Duodenal mucosa (tissue), 2 donors: ENCODE measurements at regions not wholly inside any gene's neighbourhood (a gene's known extent, or its start where the extent isn't known, plus 50 kb on each side); places are given as distances from the start of the nearest gene placed in this dataset.

Source experiments
- H3K27ac ChIP-seq: one replicate; pipeline ENCODE4 v1.7.0; 2013; ENCODE audit warnings: low read depth, low read length
- H3K27me3 ChIP-seq, 2 donors: one replicate each; pipeline ENCODE4 v1.7.0; 2013; ENCODE audit warnings: low read length in 2 of 2, control low read depth in 1 of 2; ENCODE audit not compliant: insufficient read depth in 2 of 2, control insufficient read depth in 1 of 2
- H3K36me3 ChIP-seq, 2 donors: one replicate each; pipeline ENCODE4 v1.7.0; 2013; ENCODE audit warnings: low read length in 2 of 2, control low read depth in 1 of 2; ENCODE audit not compliant: insufficient read depth in 2 of 2, control insufficient read depth in 1 of 2
- H3K4me1 ChIP-seq, 2 donors: one replicate each; pipeline ENCODE4 v1.7.0; 2013; ENCODE audit warnings: low read length in 2 of 2, control low read depth in 1 of 2; ENCODE audit not compliant: insufficient read depth in 2 of 2, control insufficient read depth in 1 of 2
- H3K4me3 ChIP-seq, 2 donors: one replicate each; pipeline ENCODE4 v1.7.0; 2013; ENCODE audit warnings: low read length in 2 of 2, low read depth in 1 of 2
- H3K9ac ChIP-seq, 2 donors: one replicate each; pipeline ENCODE4 v1.7.0; 2013; ENCODE audit warnings: low read length in 2 of 2, low read depth in 1 of 2
- H3K9me3 ChIP-seq, 2 donors: one replicate each; pipeline ENCODE4 v1.7.0; 2013; ENCODE audit warnings: low read length in 2 of 2, control low read depth in 1 of 2; ENCODE audit not compliant: control insufficient read depth in 1 of 2

DNA sequence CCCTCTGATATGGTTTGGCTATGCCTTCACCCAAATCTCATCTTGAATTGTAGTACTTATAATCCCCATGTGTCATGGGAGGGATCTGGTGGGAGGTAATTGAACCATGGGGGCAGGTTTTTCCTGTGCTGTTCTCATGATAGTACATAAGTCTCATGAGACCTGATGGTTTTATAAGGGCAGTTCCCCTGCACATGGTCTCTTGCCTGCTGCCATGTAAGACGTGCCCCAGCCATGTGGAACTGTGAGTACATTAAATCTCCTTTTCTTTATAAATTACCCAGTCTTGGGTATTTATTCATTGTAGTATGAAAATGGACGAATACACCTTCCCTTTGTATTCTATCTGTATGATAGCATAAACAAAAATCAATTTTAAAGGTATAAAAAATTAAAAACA is 333.4 kb upstream of the FBXO33 start:
- Histone ChIP-seq H3K27me3 (no peaks in the 10 kb centered on the region), H3K4me3 (no peak overlapping the region), H3K9me3 (no peaks in the 10 kb centered on the region), H3K4me1 (no peaks in the 10 kb centered on the region), H3K36me3 (no peaks in the 10 kb centered on the region), H3K9ac (no peak overlapping the region), H3K27ac (no peak overlapping the region)

DNA sequence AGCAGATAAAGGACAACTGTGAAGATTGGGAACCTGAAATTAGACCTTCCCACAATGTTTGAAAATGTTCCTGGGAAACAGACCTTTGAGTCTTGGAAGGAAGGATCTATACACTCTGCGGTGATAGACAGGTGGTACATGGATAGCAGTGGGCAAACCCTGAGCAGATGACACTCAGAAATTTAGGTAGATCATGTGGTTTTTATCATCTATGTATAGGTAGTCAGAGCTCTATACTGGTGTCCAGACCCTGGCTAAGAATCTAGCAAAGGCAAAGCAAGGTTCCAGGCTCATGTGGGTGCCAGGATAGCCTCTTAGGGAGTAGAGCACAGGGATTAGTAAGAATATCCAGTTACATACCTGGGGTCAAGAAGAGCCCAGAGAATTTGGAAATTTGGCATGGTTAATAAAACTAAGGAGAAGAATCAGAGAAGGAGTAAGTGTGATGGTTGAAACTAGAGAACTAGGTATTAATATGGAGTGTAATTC is 331.2 kb upstream of the FBXO33 start:
- Histone ChIP-seq H3K9me3 (no peaks in the 10 kb centered on the region), H3K27me3 (no peaks in the 10 kb centered on the region), H3K4me3 (no peak overlapping the region), H3K9ac (no peak overlapping the region), H3K27ac (no peak overlapping the region), H3K36me3 (no peaks in the 10 kb centered on the region), H3K4me1 (no peaks in the 10 kb centered on the region)

DNA sequence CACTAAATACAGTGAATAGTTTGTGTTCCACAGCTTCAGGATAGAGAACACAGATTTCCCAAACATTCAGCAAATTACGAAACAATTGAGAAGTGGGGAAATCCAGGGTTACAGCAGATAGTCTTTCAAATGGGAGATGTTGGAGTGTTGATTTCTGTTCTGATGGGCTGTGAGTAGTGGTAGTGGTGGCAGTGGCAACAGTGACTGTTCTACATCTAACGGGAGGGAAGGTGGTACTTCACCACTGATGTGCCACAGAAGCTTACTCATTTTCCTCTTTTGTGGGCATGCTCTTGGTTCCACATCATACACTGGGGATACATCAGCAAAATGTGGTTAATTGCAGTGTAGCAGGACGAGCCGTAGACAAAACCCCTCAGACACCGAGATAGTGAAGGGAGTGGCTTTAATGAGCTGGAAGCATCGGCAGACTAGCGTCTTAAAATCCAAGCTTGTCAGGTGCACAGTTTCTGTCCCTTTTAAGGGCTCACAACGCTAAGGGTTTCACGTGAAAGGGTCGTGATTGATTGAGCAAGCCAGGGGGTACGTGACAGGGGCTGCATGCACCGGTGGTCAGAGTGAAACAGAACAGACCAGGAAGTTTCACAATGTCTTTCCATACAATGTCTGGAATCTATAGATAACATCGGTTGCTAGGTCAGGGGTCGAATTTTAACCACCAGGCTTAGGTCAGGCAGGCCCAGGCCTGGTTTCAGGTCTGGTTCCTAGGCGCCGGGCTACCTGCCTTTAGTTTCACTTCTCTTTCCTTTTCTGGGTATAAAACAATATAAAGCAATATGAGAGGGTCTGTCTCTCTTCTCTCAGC is 330.6 kb upstream of the FBXO33 start:
- Histone ChIP-seq H3K4me1 (no peaks in the 10 kb centered on the region), H3K27ac (no peak overlapping the region), H3K27me3 (no peaks in the 10 kb centered on the region), H3K9me3 (no peaks in the 10 kb centered on the region), H3K9ac (no peak overlapping the region), H3K4me3 (no peak overlapping the region), H3K36me3 (no peaks in the 10 kb centered on the region)

GRCh38 chr14:39755269-39755878 is 323.1 kb upstream of the FBXO33 start:
- Histone ChIP-seq H3K9ac (no peak overlapping the region), H3K4me3 (no peak overlapping the region), H3K27ac (no peak overlapping the region), H3K36me3 (no peaks in the 10 kb centered on the region), H3K4me1 (no peaks in the 10 kb centered on the region), H3K9me3 (no peaks in the 10 kb centered on the region), H3K27me3 (no peaks in the 10 kb centered on the region)

DNA sequence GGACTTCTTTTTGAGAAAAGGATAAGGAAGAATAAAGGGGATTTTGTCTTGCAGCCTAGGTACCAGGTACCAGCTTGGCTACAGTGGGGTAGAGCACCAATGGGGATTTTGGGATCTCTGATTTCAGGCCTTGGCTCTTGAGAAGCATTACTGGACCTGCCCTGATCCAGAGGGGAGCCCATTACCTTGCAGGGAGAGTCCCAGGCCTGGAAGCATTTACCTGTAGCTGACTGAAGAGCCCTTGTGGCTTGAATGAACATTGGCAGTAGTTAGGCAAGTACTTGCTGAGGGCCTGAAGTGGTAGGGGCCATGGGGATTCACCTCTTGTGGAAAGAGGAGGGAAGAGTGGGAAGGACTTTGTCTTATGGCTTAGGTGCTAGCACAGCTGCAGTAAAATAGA is 308.2 kb upstream of the FBXO33 start:
- Histone ChIP-seq H3K9ac (no peak overlapping the region), H3K9me3 (peaks cover 0 to 3% of the 10 kb centered on the region in 2 donors), H3K27ac (no peak overlapping the region)

GRCh38 chr14:39739796-39740195 is 307.6 kb upstream of the FBXO33 start:
- H3K27ac ChIP-seq = no peak overlapping the region
- H3K27me3 ChIP-seq = no peaks in the 10 kb centered on the region
- no peak overlapping the region for H3K9ac ChIP-seq
- H3K4me1 ChIP-seq = no peaks in the 10 kb centered on the region
- H3K4me3 ChIP-seq = no peak overlapping the region
- no peaks in the 10 kb centered on the region for H3K36me3 ChIP-seq
- H3K9me3 ChIP-seq = peaks cover 0 to 3% of the 10 kb centered on the region in 2 donors

More for the DNA sequence above, 308.2 kb upstream of the FBXO33 start:
- Histone ChIP-seq H3K4me3 (no peak overlapping the region), H3K36me3 (no peaks in the 10 kb centered on the region), H3K27me3 (no peaks in the 10 kb centered on the region), H3K4me1 (no peaks in the 10 kb centered on the region)

DNA sequence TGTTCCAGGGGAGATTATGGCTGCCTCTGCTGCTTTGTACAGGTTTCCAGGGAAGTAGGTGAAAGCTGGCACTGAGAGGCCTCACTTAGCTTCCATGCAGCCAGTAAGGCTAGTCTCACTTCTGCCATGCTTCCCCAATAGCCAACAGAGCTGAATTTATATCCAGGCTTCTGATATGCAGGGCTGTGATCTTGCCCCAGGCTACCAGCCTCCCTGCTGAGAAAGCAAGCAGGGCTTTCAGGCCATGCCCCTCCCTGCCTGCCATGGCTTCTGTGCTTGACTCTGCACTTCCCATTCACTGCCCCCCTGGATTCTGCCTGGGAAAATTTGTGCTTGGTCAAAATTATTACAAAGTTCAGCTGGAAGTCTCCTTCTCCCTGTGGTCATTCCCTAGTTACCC is 302.1 kb upstream of the FBXO33 start:
- Histone ChIP-seq H3K36me3 (no peaks in the 10 kb centered on the region), H3K9ac (no peak overlapping the region), H3K4me1 (no peaks in the 10 kb centered on the region), H3K27me3 (no peaks in the 10 kb centered on the region), H3K9me3 (peaks cover 0 to 2% of the 10 kb centered on the region in 2 donors), H3K27ac (no peak overlapping the region), H3K4me3 (no peak overlapping the region)

DNA sequence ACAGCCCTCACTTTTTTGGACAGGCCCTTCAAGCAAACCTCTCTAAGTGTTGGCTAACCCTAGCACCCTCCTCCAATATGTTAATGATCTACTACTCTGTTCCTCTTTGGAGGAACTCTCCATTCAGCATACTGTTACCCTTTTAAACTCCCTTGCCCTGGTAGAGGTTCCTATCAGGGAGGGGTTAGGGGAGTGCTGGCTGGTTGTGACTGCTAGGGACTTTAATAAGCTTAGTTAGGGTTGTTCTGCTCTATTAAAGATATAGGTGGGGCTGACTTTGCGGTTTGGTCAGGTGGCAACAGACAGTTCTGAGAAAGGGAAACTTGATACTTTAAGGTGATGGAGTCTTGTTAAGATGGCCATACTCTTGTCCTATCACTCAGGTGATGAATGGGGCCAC is 301.5 kb upstream of the FBXO33 start:
- no peak overlapping the region for H3K27ac ChIP-seq
- no peaks in the 10 kb centered on the region for H3K36me3 ChIP-seq
- H3K27me3 ChIP-seq = no peaks in the 10 kb centered on the region
- H3K9me3 ChIP-seq = peaks cover 0 to 2% of the 10 kb centered on the region in 2 donors
- H3K9ac ChIP-seq = no peak overlapping the region
- H3K4me1 ChIP-seq = no peaks in the 10 kb centered on the region
- H3K4me3 ChIP-seq = no peak overlapping the region

GRCh38 chr14:39731912-39732311 is 299.7 kb upstream of the FBXO33 start:
- H3K27me3 ChIP-seq = no peaks in the 10 kb centered on the region
- peaks cover 0 to 2% of the 10 kb centered on the region in 2 donors for H3K9me3 ChIP-seq
- no peak overlapping the region for H3K9ac ChIP-seq
- H3K4me1 ChIP-seq = no peaks in the 10 kb centered on the region
- H3K27ac ChIP-seq = no peak overlapping the region
- H3K36me3 ChIP-seq = no peaks in the 10 kb centered on the region
- H3K4me3 ChIP-seq = no peak overlapping the region

GRCh38 chr14:39726563-39726962 is 294.3 kb upstream of the FBXO33 start:
- Histone ChIP-seq H3K9me3 (no peaks in the 10 kb centered on the region), H3K27me3 (no peaks in the 10 kb centered on the region), H3K36me3 (no peaks in the 10 kb centered on the region), H3K4me1 (no peaks in the 10 kb centered on the region), H3K27ac (no peak overlapping the region), H3K9ac (no peak overlapping the region), H3K4me3 (no peak overlapping the region)
